ENCODE measurements at regions not wholly inside any gene's neighbourhood (a gene's known extent, or its start where the extent isn't known, plus 50 kb on each side); places are given as distances from the start of the nearest gene placed in this dataset.

DNA sequence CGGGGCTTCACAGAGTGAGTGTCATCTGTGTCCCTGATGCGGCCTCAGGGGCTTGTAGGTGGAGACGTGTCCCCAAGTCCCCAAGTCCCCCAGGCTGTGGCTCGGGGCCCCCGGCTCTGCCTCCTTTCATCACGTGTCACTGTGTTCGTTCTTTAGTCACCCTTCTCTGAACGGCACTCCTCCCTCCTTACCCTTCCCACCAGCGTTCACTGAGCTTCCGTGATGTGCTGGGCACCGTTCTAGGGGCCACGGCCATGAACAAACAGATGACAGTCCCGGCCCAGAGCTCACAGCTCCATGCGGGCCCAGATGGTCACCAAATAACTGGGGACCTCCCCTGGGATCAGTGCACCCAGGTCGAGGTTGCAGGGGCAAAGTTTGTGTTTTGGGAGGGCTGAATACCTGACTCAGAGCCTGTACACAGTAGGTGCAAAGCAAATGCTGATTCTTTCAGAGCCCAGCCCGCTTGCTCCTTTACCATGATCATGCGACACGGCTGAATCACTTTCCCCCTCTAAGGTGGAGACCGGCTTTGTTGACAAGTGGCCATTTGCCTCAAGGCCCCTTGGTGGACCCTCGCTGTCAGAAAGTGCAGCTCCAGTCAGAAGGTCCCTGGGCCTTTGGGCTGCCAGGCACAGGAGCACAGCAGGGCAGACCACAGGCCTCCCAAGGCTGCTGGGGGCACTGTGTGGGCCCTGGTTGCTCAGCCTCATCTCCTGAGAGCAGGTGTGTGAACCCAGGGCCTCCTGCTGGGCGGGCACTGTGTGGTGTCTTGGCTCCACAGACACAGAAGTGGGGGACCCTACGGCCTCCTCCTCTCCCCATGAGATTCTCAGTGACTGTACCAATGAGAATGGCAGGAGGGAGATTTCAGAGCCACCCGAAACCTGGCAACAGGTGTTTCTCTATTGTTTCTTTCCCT, 592.5 kb downstream of the PTPRU start:
- TF ChIP-seq TAF1 (conservative IDR thresholded peaks at IDR 0.05) = no peak
- TF ChIP-seq, protein P1, sequence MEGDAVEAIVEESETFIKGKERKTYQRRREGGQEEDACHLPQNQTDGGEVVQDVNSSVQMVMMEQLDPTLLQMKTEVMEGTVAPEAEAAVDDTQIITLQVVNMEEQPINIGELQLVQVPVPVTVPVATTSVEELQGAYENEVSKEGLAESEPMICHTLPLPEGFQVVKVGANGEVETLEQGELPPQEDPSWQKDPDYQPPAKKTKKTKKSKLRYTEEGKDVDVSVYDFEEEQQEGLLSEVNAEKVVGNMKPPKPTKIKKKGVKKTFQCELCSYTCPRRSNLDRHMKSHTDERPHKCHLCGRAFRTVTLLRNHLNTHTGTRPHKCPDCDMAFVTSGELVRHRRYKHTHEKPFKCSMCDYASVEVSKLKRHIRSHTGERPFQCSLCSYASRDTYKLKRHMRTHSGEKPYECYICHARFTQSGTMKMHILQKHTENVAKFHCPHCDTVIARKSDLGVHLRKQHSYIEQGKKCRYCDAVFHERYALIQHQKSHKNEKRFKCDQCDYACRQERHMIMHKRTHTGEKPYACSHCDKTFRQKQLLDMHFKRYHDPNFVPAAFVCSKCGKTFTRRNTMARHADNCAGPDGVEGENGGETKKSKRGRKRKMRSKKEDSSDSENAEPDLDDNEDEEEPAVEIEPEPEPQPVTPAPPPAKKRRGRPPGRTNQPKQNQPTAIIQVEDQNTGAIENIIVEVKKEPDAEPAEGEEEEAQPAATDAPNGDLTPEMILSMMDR (IDR thresholded peaks at IDR 0.05; ENCODE audit: low read depth, low read length, missing input control) = no peak
- no peak for TF ChIP-seq FOXA2 (IDR thresholded peaks at IDR 0.05)
- TF ChIP-seq REST (IDR thresholded peaks at IDR 0.05) = no peak
- no peak for TF ChIP-seq SP1 (IDR thresholded peaks at IDR 0.05)
